A549 (cell line): ENCODE measurements at regions not wholly inside any gene's neighbourhood (a gene's known extent, or its start where the extent isn't known, plus 50 kb on each side); places are given as distances from the start of the nearest gene placed in this dataset.
"Not testable (repeated sequence)": the region's sequence is repeated elsewhere in the genome, so short reads cannot be mapped to it uniquely, and the experiment has no call there.

Source experiments
- ATAC-seq, 2 experiments: fragments of 200-7000 bp in 1 of 2; fragments of >200 bp in 1 of 2; cut with Nextera tagmentation in 1 of 2; cut with Tn5 transposase in 1 of 2; 3 replicates each; pipeline versions ENCODE4 v1.8.0 to v1.9.1; 2018 to 2020; ENCODE audit warnings: mild to moderate bottlenecking in 1 of 2, moderate library complexity in 1 of 2
- CTCF ChIA-PET: fragments of 300-600 bp; sonication (Branson Sonifier 250); formaldehyde crosslinking; extraction: SDS; loops from one replicate; lab custom pipeline; 2021; ENCODE audit warnings: antibody characterized with exemption, inconsistent platforms; lab: Yijun Ruan, JAX
- POLR2A ChIA-PET: fragments of 350-600 bp; formaldehyde crosslinking; extraction: SDS; loops from one replicate; lab custom pipeline; 2021; ENCODE audit warnings: antibody characterized with exemption, inconsistent platforms; lab: Yijun Ruan, JAX
- DNase-seq, 2 experiments: peaks; one replicate each; pipeline versions ENCODE4 v3.0.0 to v3.0.0-alpha.2; 2011 to 2016; ENCODE audit warnings: low read depth in 1 of 2, low spot score in 1 of 2
- FAIRE-seq: peaks from 2 replicates; lab custom pipeline; 2011; peaks lifted over from hg19 to GRCh38; lab: Jason Lieb, UNC
- H3K27ac ChIP-seq, 2 experiments: fragments of >200 bp; sonication (Bioruptor Twin); formaldehyde crosslinking; 3 replicates each; pipeline ENCODE4 v1.5.1; 2016 to 2017
- H3K4me1 ChIP-seq: fragments of >200 bp; sonication (Bioruptor Twin); formaldehyde crosslinking; 3 replicates; pipeline ENCODE4 v1.6.1; 2016
- H3K4me2 ChIP-seq: fragments of >200 bp; sonication (Bioruptor Twin); formaldehyde crosslinking; 3 replicates; pipeline ENCODE4 v1.6.1; 2016
- H3K4me3 ChIP-seq: fragments of >200 bp; sonication (Bioruptor Twin); formaldehyde crosslinking; 3 replicates; pipeline ENCODE4 v1.5.1; 2016
- H3K9me3 ChIP-seq: fragments of >200 bp; sonication (Bioruptor Twin); formaldehyde crosslinking; 3 replicates; pipeline ENCODE4 v1.6.1; 2016
- BHLHE40 ChIP-seq: IDR thresholded peaks from 2 replicates; pipeline ENCODE4 v1.6.1; 2012; ENCODE audit warnings: low read depth, low read length, inconsistent platforms
- CBX2 ChIP-seq: fragments of 200-600 bp; sonication (generic); IDR thresholded peaks from 2 replicates; pipeline ENCODE4 v1.6.1; 2016; ENCODE audit warnings: low read depth, mild to moderate bottlenecking, borderline replicate concordance
- CHD2 ChIP-seq: fragments of 150-350 bp; IDR thresholded peaks from 2 replicates; pipeline ENCODE4 v1.6.1; 2014; ENCODE audit warnings: low read length; ENCODE audit not compliant: partially characterized antibody
- CHD4 ChIP-seq: fragments of 200-600 bp; sonication (generic); IDR thresholded peaks from 2 replicates; pipeline ENCODE4 v1.6.1; 2016; ENCODE audit warnings: antibody characterized with exemption, mild to moderate bottlenecking, borderline replicate concordance
- EHMT2 ChIP-seq: fragments of 200-600 bp; sonication (generic); IDR thresholded peaks from 2 replicates; pipeline ENCODE4 v1.6.1; 2016; ENCODE audit warnings: antibody characterized with exemption, low read depth, mild to moderate bottlenecking, moderate library complexity
- EP300 ChIP-seq, 2 experiments: fragments of >200 bp; sonication (Bioruptor Twin); formaldehyde crosslinking; IDR thresholded peaks; 2 replicates in 1 of 2; 3 replicates in 1 of 2; pipeline ENCODE4 v1.6.1; 2016 to 2017
- ESRRA ChIP-seq: fragments of 150-350 bp; IDR thresholded peaks from 2 replicates; pipeline ENCODE4 v1.6.1; 2014; ENCODE audit warnings: mild to moderate bottlenecking, low read length, borderline replicate concordance
- FOXS1 ChIP-seq: fragments of 250-450 bp; sonication (Bioruptor Pico); IDR thresholded peaks from 2 replicates; pipeline ENCODE4 v1.5.0; 2020; ENCODE audit warnings: mild to moderate bottlenecking, moderate library complexity
- GATA3 ChIP-seq: IDR thresholded peaks from 2 replicates; pipeline ENCODE4 v1.6.1; 2012; ENCODE audit warnings: borderline replicate concordance
- HDAC2 ChIP-seq: fragments of 200-600 bp; sonication (generic); IDR thresholded peaks from 2 replicates; pipeline ENCODE4 v1.6.1; 2016
- JUN ChIP-seq, 2 experiments: fragments of >200 bp; sonication (Bioruptor Twin); formaldehyde crosslinking; IDR thresholded peaks; 2 replicates in 1 of 2; 3 replicates in 1 of 2; pipeline ENCODE4 v1.6.1; 2016 to 2017
- KDM5A ChIP-seq: fragments of 200-600 bp; sonication (generic); IDR thresholded peaks from 2 replicates; pipeline ENCODE4 v1.6.1; 2016; ENCODE audit warnings: antibody characterized with exemption, mild to moderate bottlenecking
- MAFK ChIP-seq: fragments of 450-650 bp; IDR thresholded peaks from 2 replicates; pipeline ENCODE4 v1.6.1; 2014; ENCODE audit not compliant: partially characterized antibody
- MYC ChIP-seq: IDR thresholded peaks from 2 replicates; pipeline ENCODE4 v1.6.1; 2012; ENCODE audit warnings: mild to moderate bottlenecking, inconsistent platforms, low read length, improper control_type of control experiment, borderline replicate concordance
- NFE2L2 ChIP-seq: fragments of 150-350 bp; conservative IDR thresholded peaks from 2 replicates; pipeline ENCODE4 v1.6.1; 2014; ENCODE audit warnings: low read length
- PHF8 ChIP-seq: fragments of 200-600 bp; sonication (generic); IDR thresholded peaks from 2 replicates; pipeline ENCODE4 v1.6.1; 2016; ENCODE audit warnings: low read depth, mild to moderate bottlenecking, antibody characterized with exemption, moderate library complexity, borderline replicate concordance
- POLR2A ChIP-seq: IDR thresholded peaks from 2 replicates; pipeline ENCODE4 v1.6.1; 2012; ENCODE audit warnings: mild to moderate bottlenecking, low read length
- RARB ChIP-seq: fragments of 250-450 bp; sonication (Bioruptor Pico); IDR thresholded peaks from 2 replicates; pipeline ENCODE4 v1.8.0; 2021; ENCODE audit warnings: mild to moderate bottlenecking, moderate library complexity
- RFX5 ChIP-seq: fragments of 450-650 bp; IDR thresholded peaks from 2 replicates; pipeline ENCODE4 v1.7.1; 2014; ENCODE audit warnings: antibody characterized with exemption, mild to moderate bottlenecking, moderate library complexity
- SREBF2 ChIP-seq: fragments of 450-650 bp; IDR thresholded peaks from 2 replicates; pipeline ENCODE4 v1.6.1; 2014; ENCODE audit warnings: mild to moderate bottlenecking, moderate library complexity
- TFCP2L1 ChIP-seq: fragments of 250-450 bp; sonication (Bioruptor Pico); IDR thresholded peaks from 2 replicates; pipeline ENCODE4 v1.5.0; 2021; ENCODE audit warnings: mild to moderate bottlenecking
- TP53 ChIP-seq: fragments of 250-450 bp; sonication (Bioruptor Pico); IDR thresholded peaks from 2 replicates; pipeline ENCODE4 v1.5.0; 2021; ENCODE audit warnings: mild to moderate bottlenecking, moderate library complexity
- ZFP36 ChIP-seq: fragments of 450-650 bp; IDR thresholded peaks from 2 replicates; pipeline ENCODE4 v1.6.1; 2014; ENCODE audit warnings: borderline replicate concordance; ENCODE audit not compliant: partially characterized antibody
- ZSCAN20 ChIP-seq: fragments of 250-450 bp; sonication (Bioruptor Pico); IDR thresholded peaks from 2 replicates; pipeline ENCODE4 v1.8.0; 2022; ENCODE audit warnings: mild to moderate bottlenecking, moderate library complexity
- WGBS: methylation state at CpG from one replicate; pipeline ENCODE4 v1.1.6; 2017; ENCODE audit errors: missing lambda C conversion rate; 5-methylcytosine and 5-hydroxymethylcytosine counted together
- TF ChIP-seq, protein P1 (sequence below): fragments of 250-450 bp; sonication (Bioruptor Pico); IDR thresholded peaks from 2 replicates; pipeline ENCODE4 v1.5.0; 2020; ENCODE audit warnings: low read depth, mild to moderate bottlenecking, moderate library complexity
- TF ChIP-seq, protein P2 (sequence below): fragments of >200 bp; sonication (Bioruptor Twin); formaldehyde crosslinking; IDR thresholded peaks from 3 replicates; pipeline ENCODE4 v1.5.1; 2016
- TF ChIP-seq, protein P3 (sequence below): IDR thresholded peaks from 2 replicates; pipeline ENCODE4 v1.6.1; 2012

DNA sequence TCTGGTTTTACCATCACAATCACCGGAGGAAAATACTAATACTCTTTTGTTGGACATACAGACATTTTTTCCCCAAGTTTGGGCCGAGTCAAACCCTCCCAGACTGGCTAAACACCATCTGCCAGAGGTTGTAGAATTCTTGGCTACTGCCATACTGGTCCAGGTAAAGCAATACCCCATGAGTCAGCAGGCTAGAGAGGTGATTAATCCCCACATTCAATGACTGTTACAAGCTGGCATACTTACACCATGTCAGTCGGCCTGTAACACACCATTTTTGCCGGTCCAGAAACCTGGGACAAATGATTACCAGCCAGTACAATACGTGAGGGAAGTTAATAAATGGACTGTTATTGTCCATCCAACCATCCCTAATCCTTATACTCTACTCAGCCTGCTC lies 923.9 kb upstream of the AMELY start:
- ATAC-seq = no peak
- ChIA-PET CTCF (no interaction called here), POLR2A (no interaction called here)
- Histone ChIP-seq H3K9me3 (no peaks in the 10 kb centered on the region), H3K4me2 (no peak overlapping the region), H3K4me1 (no peaks in the 10 kb centered on the region), H3K4me3 (no peak overlapping the region), H3K27ac (no peak overlapping the region)
- no peak for TF ChIP-seq CHD2
- no peak for TF ChIP-seq GATA3
- no peak for TF ChIP-seq CHD4
- no peak for TF ChIP-seq KDM5A
- TF ChIP-seq EP300 (IDR thresholded peaks at IDR 0.05) = no peak
- TF ChIP-seq PHF8 = no peak
- TF ChIP-seq BHLHE40 = no peak
- no peak for TF ChIP-seq ESRRA
- no peak for TF ChIP-seq RFX5
- no peak for DNase-seq
- 2% methylated on average over 5 of the region's 5 CpGs for WGBS
- no peak for FAIRE-seq

DNA sequence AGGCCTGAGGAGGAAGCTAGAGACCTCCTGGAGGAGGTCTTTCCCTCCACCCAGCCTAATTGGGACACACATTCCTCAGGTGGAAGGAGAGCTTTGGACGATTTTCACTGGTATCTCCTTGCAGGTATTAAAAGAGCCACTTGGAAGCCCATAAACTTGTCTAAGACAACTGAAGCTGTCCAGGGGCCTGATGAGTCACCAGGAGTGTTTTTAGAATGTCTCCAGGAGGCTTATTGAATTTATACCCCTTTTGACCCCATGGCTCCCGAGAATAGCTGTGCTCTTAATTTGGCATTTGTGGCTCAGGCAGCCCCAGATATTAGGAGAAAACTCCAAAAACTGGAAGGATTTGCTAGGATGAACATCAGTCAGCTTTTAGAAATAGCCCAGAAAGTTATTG lies 922.7 kb upstream of the AMELY start:
- POLR2A ChIA-PET = no interaction called here
- no peak for FAIRE-seq

DNA sequence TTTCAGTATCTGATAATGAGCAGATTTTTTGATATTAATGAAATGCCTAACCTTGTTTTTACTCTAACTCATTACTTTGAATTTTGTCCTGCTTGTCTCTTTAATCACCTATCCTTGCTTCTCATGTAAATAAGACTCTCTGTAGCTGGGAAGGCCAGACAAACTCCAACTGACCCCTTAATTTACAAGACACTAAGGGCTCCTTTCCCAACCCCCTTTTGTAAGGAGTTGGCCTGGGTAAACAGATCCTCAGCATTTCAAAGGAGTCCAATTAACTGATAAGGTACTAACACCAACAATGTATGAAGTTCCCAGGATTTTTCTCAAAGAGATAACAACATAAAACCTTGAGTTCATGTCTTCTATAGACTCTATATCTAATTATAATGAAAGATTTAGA lies 919.3 kb upstream of the AMELY start:
- CTCF ChIA-PET, H3K4me2 ChIP-seq, FAIRE-seq, H3K9me3 ChIP-seq, DNase-seq, H3K27ac ChIP-seq, POLR2A ChIA-PET, ATAC-seq, H3K4me1 ChIP-seq, H3K4me3 ChIP-seq: not testable (repeated sequence)

More for the DNA sequence above, 922.7 kb upstream of the AMELY start:
- CTCF ChIA-PET = no interaction called here
- no peak overlapping the region for H3K27ac ChIP-seq
- no peaks in the 10 kb centered on the region for H3K4me1 ChIP-seq
- ATAC-seq = no peak
- TF ChIP-seq TFCP2L1 (no peak), NFE2L2 (no peak), KDM5A (no peak), ZFP36 (no peak), EHMT2 (no peak), ZSCAN20 (CRISPR knock-in tag) (no peak), FOXS1 (CRISPR knock-in tag) (no peak), TP53 (CRISPR knock-in tag) (no peak), JUN (IDR thresholded peaks at IDR 0.05) (no peak), SREBF2 (no peak), MAFK (no peak), POLR2A (no peak), RARB (no peak), MYC (no peak), CBX2 (no peak), HDAC2 (no peak)
- TF ChIP-seq, protein P1, sequence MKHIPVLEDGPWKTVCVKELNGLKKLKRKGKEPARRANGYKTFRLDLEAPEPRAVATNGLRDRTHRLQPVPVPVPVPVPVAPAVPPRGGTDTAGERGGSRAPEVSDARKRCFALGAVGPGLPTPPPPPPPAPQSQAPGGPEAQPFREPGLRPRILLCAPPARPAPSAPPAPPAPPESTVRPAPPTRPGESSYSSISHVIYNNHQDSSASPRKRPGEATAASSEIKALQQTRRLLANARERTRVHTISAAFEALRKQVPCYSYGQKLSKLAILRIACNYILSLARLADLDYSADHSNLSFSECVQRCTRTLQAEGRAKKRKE (CRISPR knock-in tag) = no peak
- TF ChIP-seq, protein P2, sequence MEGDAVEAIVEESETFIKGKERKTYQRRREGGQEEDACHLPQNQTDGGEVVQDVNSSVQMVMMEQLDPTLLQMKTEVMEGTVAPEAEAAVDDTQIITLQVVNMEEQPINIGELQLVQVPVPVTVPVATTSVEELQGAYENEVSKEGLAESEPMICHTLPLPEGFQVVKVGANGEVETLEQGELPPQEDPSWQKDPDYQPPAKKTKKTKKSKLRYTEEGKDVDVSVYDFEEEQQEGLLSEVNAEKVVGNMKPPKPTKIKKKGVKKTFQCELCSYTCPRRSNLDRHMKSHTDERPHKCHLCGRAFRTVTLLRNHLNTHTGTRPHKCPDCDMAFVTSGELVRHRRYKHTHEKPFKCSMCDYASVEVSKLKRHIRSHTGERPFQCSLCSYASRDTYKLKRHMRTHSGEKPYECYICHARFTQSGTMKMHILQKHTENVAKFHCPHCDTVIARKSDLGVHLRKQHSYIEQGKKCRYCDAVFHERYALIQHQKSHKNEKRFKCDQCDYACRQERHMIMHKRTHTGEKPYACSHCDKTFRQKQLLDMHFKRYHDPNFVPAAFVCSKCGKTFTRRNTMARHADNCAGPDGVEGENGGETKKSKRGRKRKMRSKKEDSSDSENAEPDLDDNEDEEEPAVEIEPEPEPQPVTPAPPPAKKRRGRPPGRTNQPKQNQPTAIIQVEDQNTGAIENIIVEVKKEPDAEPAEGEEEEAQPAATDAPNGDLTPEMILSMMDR = no peak
- TF ChIP-seq, protein P3, sequence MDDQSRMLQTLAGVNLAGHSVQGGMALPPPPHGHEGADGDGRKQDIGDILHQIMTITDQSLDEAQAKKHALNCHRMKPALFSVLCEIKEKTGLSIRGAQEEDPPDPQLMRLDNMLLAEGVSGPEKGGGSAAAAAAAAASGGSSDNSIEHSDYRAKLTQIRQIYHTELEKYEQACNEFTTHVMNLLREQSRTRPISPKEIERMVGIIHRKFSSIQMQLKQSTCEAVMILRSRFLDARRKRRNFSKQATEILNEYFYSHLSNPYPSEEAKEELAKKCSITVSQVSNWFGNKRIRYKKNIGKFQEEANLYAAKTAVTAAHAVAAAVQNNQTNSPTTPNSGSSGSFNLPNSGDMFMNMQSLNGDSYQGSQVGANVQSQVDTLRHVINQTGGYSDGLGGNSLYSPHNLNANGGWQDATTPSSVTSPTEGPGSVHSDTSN = no peak
- TF ChIP-seq, all 56 proteins: peak for 0
- Histone ChIP-seq H3K9me3 (no peaks in the 10 kb centered on the region), H3K4me3 (no peak overlapping the region), H3K4me2 (no peak overlapping the region)
- DNase-seq = no peak
- 0% methylated on average over 1 of the region's 2 CpGs for WGBS
